ENCODE measurements at regions not wholly inside any gene's neighbourhood (a gene's known extent, or its start where the extent isn't known, plus 50 kb on each side); places are given as distances from the start of the nearest gene placed in this dataset.
A peak's percentile ranks its signal among the peaks of the same experiment; 100 is the strongest.

DNA sequence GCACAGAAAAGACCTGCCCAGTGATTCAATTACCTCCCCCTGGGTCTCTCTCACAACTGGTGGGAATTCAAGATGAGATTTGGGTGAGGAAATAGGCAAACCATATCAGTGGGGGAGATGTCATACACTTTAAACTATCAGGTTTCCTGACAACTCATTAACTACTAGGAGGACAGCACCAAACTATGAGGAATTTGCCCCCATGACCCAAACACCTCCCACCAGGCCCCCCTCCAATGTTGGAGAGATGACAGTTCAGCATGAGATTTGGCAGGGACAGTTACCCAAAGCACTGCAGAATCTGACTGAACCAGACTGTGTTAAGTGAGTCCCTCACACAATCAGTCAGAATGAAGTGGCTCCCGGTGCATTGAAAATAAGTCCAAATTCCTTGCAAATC is 148.0 kb downstream of the TTLL2 start:
- Mint-ChIP-seq H3K4me3 (no peak overlapping the region), H3K9me3 (peaks cover 0 to 2% (median 0%) of the 10 kb centered on the region in 8 donors), H3K27ac (no peak overlapping the region), H3K4me1 (peaks cover 0 to 5% (median 2%) of the 10 kb centered on the region in 4 donors), H3K36me3 (no peaks in the 10 kb centered on the region), H3K27me3 (no peaks in the 10 kb centered on the region)
- Histone ChIP-seq H3K36me3 (ENCODE audit: insufficient read depth, low read length) (no peaks in the 10 kb centered on the region), H3K27ac (ENCODE audit: low read depth, low read length) (no peak overlapping the region), H3K4me1 (ENCODE audit: insufficient read depth, low read length) (peaks cover 7% of the 10 kb centered on the region), H3K27me3 (ENCODE audit: insufficient read depth, low read length) (no peaks in the 10 kb centered on the region), H3K4me3 (ENCODE audit: low read length in 2 of 2) (no peak overlapping the region), H3K9me3 (ENCODE audit: control insufficient read depth in 1 of 2, low read length in 2 of 2) (no peaks in the 10 kb centered on the region)
- CTCF ChIA-PET (ENCODE audit: partially characterized antibody) = interaction anchor here (1.0 kb wide), 1 partner anchor 13 kb away, joined by 4 read pairs; no protein-coding TSS in a partner anchor
- intact Hi-C loops (cut with micrococcal nuclease) = no loop called here
- DNase-seq = no peak
- POLR2A ChIA-PET (ENCODE audit: partially characterized antibody) = no interaction called here

GRCh38 chr6:167474171-167474570 is 149.3 kb downstream of the TTLL2 start:
- peaks cover under 1% of the 10 kb centered on the region for H3K4me1 ChIP-seq (ENCODE audit: insufficient read depth, low read length)
- H3K4me1 Mint-ChIP-seq = peaks cover 0 to 2% (median under 1%) of the 10 kb centered on the region in 4 donors
- H3K27ac ChIP-seq (ENCODE audit: low read depth, low read length) = no peak overlapping the region
- peaks cover 4% of the 10 kb centered on the region in 2 donors for H3K27me3 Mint-ChIP-seq
- no peaks in the 10 kb centered on the region for H3K36me3 ChIP-seq (ENCODE audit: insufficient read depth, low read length)
- DNase-seq = no peak
- H3K9me3 Mint-ChIP-seq = peaks cover 0 to 2% (median 0%) of the 10 kb centered on the region in 8 donors
- intact Hi-C loops (cut with micrococcal nuclease) = no loop called here
- no peaks in the 10 kb centered on the region for H3K36me3 Mint-ChIP-seq
- ChIA-PET CTCF (ENCODE audit: partially characterized antibody) (no interaction called here), POLR2A (ENCODE audit: partially characterized antibody) (no interaction called here)
- H3K27me3 ChIP-seq (ENCODE audit: insufficient read depth, low read length) = no peaks in the 10 kb centered on the region
- H3K4me3 Mint-ChIP-seq = no peak overlapping the region
- H3K9me3 ChIP-seq (ENCODE audit: control insufficient read depth in 1 of 2, low read length in 2 of 2) = no peaks in the 10 kb centered on the region
- H3K27ac Mint-ChIP-seq = no peak overlapping the region
- no peak overlapping the region for H3K4me3 ChIP-seq (ENCODE audit: low read length in 2 of 2)

DNA sequence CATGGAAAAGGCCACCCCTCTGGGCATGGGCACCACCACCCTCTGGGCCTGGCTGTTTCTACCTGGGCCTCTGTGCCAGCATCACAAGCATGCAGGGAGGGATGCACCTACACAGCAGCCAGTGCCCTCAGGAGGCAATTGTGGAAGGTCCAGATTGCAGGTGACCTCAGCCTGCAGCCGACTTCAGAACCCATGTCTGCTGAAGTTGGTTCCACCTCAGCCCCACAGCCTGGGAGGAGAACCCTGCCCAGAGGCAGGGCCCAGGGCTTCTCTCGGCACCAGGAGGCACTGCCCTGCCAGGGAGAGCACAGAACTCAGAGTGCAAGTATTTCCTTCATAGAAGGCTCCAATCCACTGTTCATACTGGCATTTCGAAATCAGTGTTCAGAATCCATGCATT is 149.8 kb downstream of the TTLL2 start:
- POLR2A ChIA-PET (ENCODE audit: partially characterized antibody) = no interaction called here
- H3K4me3 Mint-ChIP-seq = no peak overlapping the region

GRCh38 chr6:167475947-167476346 is 151.1 kb downstream of the TTLL2 start:
- H3K9me3 ChIP-seq (ENCODE audit: control insufficient read depth in 1 of 2, low read length in 2 of 2) = no peaks in the 10 kb centered on the region
- ChIA-PET POLR2A (ENCODE audit: partially characterized antibody) (no interaction called here), CTCF (ENCODE audit: partially characterized antibody) (interaction anchor here (1.6 kb wide), 1 partner anchor 14 kb away, joined by 3 read pairs; no protein-coding TSS in a partner anchor)
- intact Hi-C loops (cut with micrococcal nuclease) = no loop called here
- H3K4me1 ChIP-seq (ENCODE audit: insufficient read depth, low read length) = no peaks in the 10 kb centered on the region
- H3K36me3 ChIP-seq (ENCODE audit: insufficient read depth, low read length) = no peaks in the 10 kb centered on the region
- Mint-ChIP-seq H3K4me1 (no peaks in the 10 kb centered on the region), H3K4me3 (no peak overlapping the region), H3K9me3 (peaks cover 0 to 2% (median 0%) of the 10 kb centered on the region in 8 donors), H3K27ac (peak overlapping the region in 1 of 7 donors; percentile 26), H3K27me3 (peaks cover 10 to 11% of the 10 kb centered on the region in 2 donors), H3K36me3 (no peaks in the 10 kb centered on the region)
- H3K4me3 ChIP-seq (ENCODE audit: low read length in 2 of 2) = no peak overlapping the region
- H3K27me3 ChIP-seq (ENCODE audit: insufficient read depth, low read length) = no peaks in the 10 kb centered on the region
- no peak overlapping the region for H3K27ac ChIP-seq (ENCODE audit: low read depth, low read length)
- DNase-seq = no peak

More for the DNA sequence above, 149.8 kb downstream of the TTLL2 start:
- no peaks in the 10 kb centered on the region for H3K27me3 ChIP-seq (ENCODE audit: insufficient read depth, low read length)
- Mint-ChIP-seq H3K4me1 (no peaks in the 10 kb centered on the region), H3K36me3 (no peaks in the 10 kb centered on the region), H3K27me3 (peaks cover 4% of the 10 kb centered on the region in 2 donors), H3K27ac (no peak overlapping the region), H3K9me3 (peaks cover 0 to 2% (median 0%) of the 10 kb centered on the region in 8 donors)
- CTCF ChIA-PET (ENCODE audit: partially characterized antibody) = no interaction called here
- no peaks in the 10 kb centered on the region for H3K36me3 ChIP-seq (ENCODE audit: insufficient read depth, low read length)
- H3K4me1 ChIP-seq (ENCODE audit: insufficient read depth, low read length) = no peaks in the 10 kb centered on the region
- intact Hi-C loops (cut with micrococcal nuclease) = no loop called here
- DNase-seq = no peak
- H3K27ac ChIP-seq (ENCODE audit: low read depth, low read length) = no peak overlapping the region
- H3K9me3 ChIP-seq (ENCODE audit: control insufficient read depth in 1 of 2, low read length in 2 of 2) = no peaks in the 10 kb centered on the region
- no peak overlapping the region for H3K4me3 ChIP-seq (ENCODE audit: low read length in 2 of 2)

- no peaks in the 10 kb centered on the region for H3K36me3 Mint-ChIP-seq
- peaks cover 0 to 2% (median 0%) of the 10 kb centered on the region in 8 donors for H3K9me3 Mint-ChIP-seq
- POLR2A ChIA-PET (ENCODE audit: partially characterized antibody) = no interaction called here
- no peak overlapping the region for H3K27ac Mint-ChIP-seq
- Histone ChIP-seq H3K9me3 (ENCODE audit: control insufficient read depth in 1 of 2, low read length in 2 of 2) (no peaks in the 10 kb centered on the region), H3K27me3 (ENCODE audit: insufficient read depth, low read length) (no peaks in the 10 kb centered on the region), H3K4me1 (ENCODE audit: insufficient read depth, low read length) (no peaks in the 10 kb centered on the region), H3K4me3 (ENCODE audit: low read length in 2 of 2) (no peak overlapping the region), H3K36me3 (ENCODE audit: insufficient read depth, low read length) (no peaks in the 10 kb centered on the region), H3K27ac (ENCODE audit: low read depth, low read length) (no peak overlapping the region)
- H3K4me3 Mint-ChIP-seq = no peak overlapping the region
- intact Hi-C loops (cut with micrococcal nuclease) = no loop called here
- no peak for DNase-seq
- H3K4me1 Mint-ChIP-seq = no peaks in the 10 kb centered on the region
- H3K27me3 Mint-ChIP-seq = peaks cover 10 to 17% of the 10 kb centered on the region in 2 donors
- CTCF ChIA-PET (ENCODE audit: partially characterized antibody) = interaction anchor here (1.6 kb wide), 1 partner anchor 13 kb away, joined by 3 read pairs; no protein-coding TSS in a partner anchor
Measured at GRCh38 chr6:167476844-167477595, 152.1 kb downstream of the TTLL2 start.

DNA sequence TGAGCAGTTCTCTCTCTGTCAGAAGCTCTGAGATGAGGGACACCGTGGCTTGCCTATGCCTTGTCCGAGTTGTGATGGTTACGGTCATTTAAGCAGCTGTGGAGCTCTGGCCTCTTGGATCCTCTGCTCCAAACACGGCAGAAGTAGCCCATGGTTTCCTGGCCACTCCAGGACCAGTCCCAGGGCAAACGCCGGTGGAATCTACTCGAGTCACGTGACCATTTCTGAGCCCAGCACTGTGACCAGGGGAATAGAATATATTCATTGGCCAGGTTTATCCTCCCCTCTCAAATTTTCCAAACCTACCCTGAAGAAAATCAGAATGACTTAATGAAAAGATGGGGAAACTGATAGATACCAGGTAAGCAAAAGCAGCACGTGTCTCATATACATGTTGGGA is 152.8 kb downstream of the TTLL2 start:
- H3K27me3 Mint-ChIP-seq = peaks cover 12 to 20% of the 10 kb centered on the region in 2 donors
- peak overlapping the region in 1 of 7 donors; percentile 16 for H3K27ac Mint-ChIP-seq
- Histone ChIP-seq H3K36me3 (ENCODE audit: insufficient read depth, low read length) (no peaks in the 10 kb centered on the region), H3K4me1 (ENCODE audit: insufficient read depth, low read length) (no peaks in the 10 kb centered on the region), H3K27me3 (ENCODE audit: insufficient read depth, low read length) (no peaks in the 10 kb centered on the region), H3K4me3 (ENCODE audit: low read length in 2 of 2) (no peak overlapping the region), H3K27ac (ENCODE audit: low read depth, low read length) (no peak overlapping the region), H3K9me3 (ENCODE audit: control insufficient read depth in 1 of 2, low read length in 2 of 2) (no peaks in the 10 kb centered on the region)
- CTCF ChIA-PET (ENCODE audit: partially characterized antibody) = no interaction called here
- no peaks in the 10 kb centered on the region for H3K9me3 Mint-ChIP-seq
- H3K4me1 Mint-ChIP-seq = no peaks in the 10 kb centered on the region
- H3K4me3 Mint-ChIP-seq = no peak overlapping the region
- intact Hi-C loops (cut with micrococcal nuclease) = no loop called here
- DNase-seq = no peak
- POLR2A ChIA-PET (ENCODE audit: partially characterized antibody) = no interaction called here
- H3K36me3 Mint-ChIP-seq = no peaks in the 10 kb centered on the region

DNA sequence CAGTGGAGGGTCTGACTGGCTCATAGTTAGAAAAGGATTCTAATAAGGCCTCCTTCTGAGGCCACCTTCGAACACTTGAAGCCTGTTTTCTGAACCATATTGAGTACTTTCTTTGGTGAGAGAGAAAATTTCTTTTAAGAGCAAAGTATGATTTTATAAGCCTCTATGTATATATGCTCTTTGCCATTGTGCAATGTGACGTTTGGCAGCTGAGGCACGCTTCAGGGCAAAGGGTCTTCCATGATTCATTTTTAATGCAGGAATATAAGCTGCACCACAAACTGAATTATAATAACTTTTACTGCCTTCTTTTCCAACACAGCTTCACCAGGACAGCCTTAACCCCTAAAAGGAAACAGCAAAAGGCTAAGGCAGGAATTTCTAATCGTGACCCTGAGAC is 154.4 kb downstream of the TTLL2 start:
- Mint-ChIP-seq H3K4me1 (no peaks in the 10 kb centered on the region), H3K36me3 (no peaks in the 10 kb centered on the region), H3K4me3 (no peak overlapping the region), H3K27ac (no peak overlapping the region), H3K9me3 (no peaks in the 10 kb centered on the region), H3K27me3 (peaks cover 17 to 20% of the 10 kb centered on the region in 2 donors)
- ChIA-PET CTCF (ENCODE audit: partially characterized antibody) (no interaction called here), POLR2A (ENCODE audit: partially characterized antibody) (no interaction called here)
- Histone ChIP-seq H3K4me1 (ENCODE audit: insufficient read depth, low read length) (no peaks in the 10 kb centered on the region), H3K36me3 (ENCODE audit: insufficient read depth, low read length) (no peaks in the 10 kb centered on the region), H3K27ac (ENCODE audit: low read depth, low read length) (no peak overlapping the region), H3K4me3 (ENCODE audit: low read length in 2 of 2) (no peak overlapping the region), H3K27me3 (ENCODE audit: insufficient read depth, low read length) (no peaks in the 10 kb centered on the region), H3K9me3 (ENCODE audit: control insufficient read depth in 1 of 2, low read length in 2 of 2) (no peaks in the 10 kb centered on the region)
- intact Hi-C loops (cut with micrococcal nuclease) = no loop called here
- no peak for DNase-seq

All from CD4-positive, alpha-beta memory T cell (primary cell).